ENCODE measurements at regions not wholly inside any gene's neighbourhood (a gene's known extent, or its start where the extent isn't known, plus 50 kb on each side); places are given as distances from the start of the nearest gene placed in this dataset.

GRCh38 chr20:11394145-11394833 is 523.4 kb upstream of the BTBD3 start:
- TF ChIP-seq SIN3A (IDR thresholded peaks at IDR 0.05; ENCODE audit: borderline replicate concordance, insufficient read depth, low read depth, low read length) (no peak), POLR2AphosphoS5 (IDR thresholded peaks at IDR 0.05; ENCODE audit: low read depth, low read length) (no peak), CTCF (IDR thresholded peaks at IDR 0.05) (no peak)

All from Panc1 (cell line).